ENCODE measurements at regions not wholly inside any gene's neighbourhood (a gene's known extent, or its start where the extent isn't known, plus 50 kb on each side); places are given as distances from the start of the nearest gene placed in this dataset.

- TF ChIP-seq FOXP2 (optimal IDR thresholded peaks at IDR 0.05; ENCODE audit: control extremely low read depth, extremely low read length, insufficient read depth) (no peak), EZH2 (IDR thresholded peaks at IDR 0.05) (no peak)
Observed at GRCh38 chr12:89258240-89258969, 93.9 kb downstream of the DUSP6 start.

All from SK-N-MC (cell line).